HK-2 (cell line): ENCODE measurements at regions not wholly inside any gene's neighbourhood (a gene's known extent, or its start where the extent isn't known, plus 50 kb on each side); places are given as distances from the start of the nearest gene placed in this dataset.
"Not testable (repeated sequence)": the region's sequence is repeated elsewhere in the genome, so short reads cannot be mapped to it uniquely, and the experiment has no call there.

Experiments used
- DNase-seq: peaks from one replicate; pipeline ENCODE4 v3.0.0-alpha.2; 2018; ENCODE audit not compliant: unreplicated experiment

GRCh38 chr4:28811025-28811424, 1909.1 kb upstream of the PCDH7 start:
- no peak for DNase-seq

GRCh38 chr4:28822163-28822562, 1898.0 kb upstream of the PCDH7 start:
- no peak for DNase-seq

GRCh38 chr4:28827866-28828265, 1892.3 kb upstream of the PCDH7 start:
- no peak for DNase-seq

- DNase-seq = no peak
Observed at GRCh38 chr4:28831867-28832266, 1888.3 kb upstream of the PCDH7 start.

- no peak for DNase-seq
Observed at GRCh38 chr4:28832444-28832843, 1887.7 kb upstream of the PCDH7 start.

- no peak for DNase-seq
Observed at GRCh38 chr4:28834120-28834519, 1886.0 kb upstream of the PCDH7 start.

GRCh38 chr4:28835501-28835900, 1884.7 kb upstream of the PCDH7 start:
- DNase-seq = no peak

GRCh38 chr4:28842271-28842670, 1877.9 kb upstream of the PCDH7 start:
- DNase-seq = no peak

GRCh38 chr4:28845158-28845557, 1875.0 kb upstream of the PCDH7 start:
- no peak for DNase-seq

- DNase-seq = not testable (repeated sequence)
Observed at GRCh38 chr4:28857028-28857427, 1863.1 kb upstream of the PCDH7 start.

GRCh38 chr4:28868841-28869240, 1851.3 kb upstream of the PCDH7 start:
- DNase-seq = no peak

GRCh38 chr4:28879178-28879577, 1841.0 kb upstream of the PCDH7 start:
- no peak for DNase-seq

- DNase-seq = no peak
Observed at GRCh38 chr4:28879900-28880299, 1840.3 kb upstream of the PCDH7 start.

GRCh38 chr4:28883211-28883610, 1837.0 kb upstream of the PCDH7 start:
- DNase-seq = no peak

GRCh38 chr4:28886934-28887333, 1833.2 kb upstream of the PCDH7 start:
- DNase-seq = no peak

GRCh38 chr4:28890949-28891775, 1829.0 kb upstream of the PCDH7 start:
- no peak for DNase-seq

- DNase-seq = no peak
Observed at GRCh38 chr4:28913466-28913865, 1806.7 kb upstream of the PCDH7 start.

- no peak for DNase-seq
Observed at GRCh38 chr4:28916585-28916984, 1803.6 kb upstream of the PCDH7 start.

- no peak for DNase-seq
Observed at GRCh38 chr4:28918871-28919270, 1801.3 kb upstream of the PCDH7 start.

GRCh38 chr4:28921886-28922285, 1798.3 kb upstream of the PCDH7 start:
- DNase-seq = no peak

- DNase-seq = no peak
Observed at GRCh38 chr4:28926156-28926555, 1794.0 kb upstream of the PCDH7 start.

- no peak for DNase-seq
Observed at GRCh38 chr4:28942631-28943030, 1777.5 kb upstream of the PCDH7 start.

GRCh38 chr4:28947374-28947773, 1772.8 kb upstream of the PCDH7 start:
- no peak for DNase-seq

- no peak for DNase-seq
Observed at GRCh38 chr4:28948501-28948900, 1771.7 kb upstream of the PCDH7 start.
